ENCODE measurements at regions not wholly inside any gene's neighbourhood (a gene's known extent, or its start where the extent isn't known, plus 50 kb on each side); places are given as distances from the start of the nearest gene placed in this dataset.

DNA sequence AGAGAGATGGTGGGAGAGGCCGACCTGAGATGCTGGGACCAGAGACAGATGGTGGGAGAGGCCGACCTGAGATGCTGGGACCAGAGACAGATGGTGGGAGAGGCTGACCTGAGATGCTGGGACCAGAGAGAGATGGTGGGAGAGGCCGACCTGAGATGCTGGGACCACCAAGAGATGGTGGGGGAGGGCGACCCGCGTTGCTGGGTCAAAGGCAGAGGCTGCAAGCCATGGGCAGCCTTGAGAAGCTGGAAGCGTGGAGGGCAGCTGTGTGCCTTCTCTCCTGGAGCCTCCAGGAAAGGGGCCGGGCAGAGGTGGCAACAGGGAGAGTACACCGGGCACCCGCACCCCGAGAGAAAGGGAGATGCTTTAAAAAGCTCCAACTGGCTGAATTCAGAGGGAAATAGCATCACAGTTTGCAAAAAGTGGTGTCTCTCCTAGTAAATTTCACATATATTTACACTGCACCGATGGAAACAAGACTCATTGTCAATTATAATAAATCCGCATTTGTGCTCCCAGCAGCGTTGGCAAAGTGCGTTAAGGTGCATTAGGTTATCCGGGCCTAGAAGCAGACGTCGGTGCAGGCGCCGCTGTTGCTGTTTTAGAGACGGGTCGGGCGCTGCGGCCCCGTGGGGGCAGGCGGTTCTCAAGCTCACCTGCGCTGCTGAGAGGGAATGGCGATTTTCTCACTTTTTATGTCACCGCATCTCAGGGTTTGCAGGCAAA is 132.4 kb downstream of the DLL1 start:
- TF ChIP-seq, protein P1, sequence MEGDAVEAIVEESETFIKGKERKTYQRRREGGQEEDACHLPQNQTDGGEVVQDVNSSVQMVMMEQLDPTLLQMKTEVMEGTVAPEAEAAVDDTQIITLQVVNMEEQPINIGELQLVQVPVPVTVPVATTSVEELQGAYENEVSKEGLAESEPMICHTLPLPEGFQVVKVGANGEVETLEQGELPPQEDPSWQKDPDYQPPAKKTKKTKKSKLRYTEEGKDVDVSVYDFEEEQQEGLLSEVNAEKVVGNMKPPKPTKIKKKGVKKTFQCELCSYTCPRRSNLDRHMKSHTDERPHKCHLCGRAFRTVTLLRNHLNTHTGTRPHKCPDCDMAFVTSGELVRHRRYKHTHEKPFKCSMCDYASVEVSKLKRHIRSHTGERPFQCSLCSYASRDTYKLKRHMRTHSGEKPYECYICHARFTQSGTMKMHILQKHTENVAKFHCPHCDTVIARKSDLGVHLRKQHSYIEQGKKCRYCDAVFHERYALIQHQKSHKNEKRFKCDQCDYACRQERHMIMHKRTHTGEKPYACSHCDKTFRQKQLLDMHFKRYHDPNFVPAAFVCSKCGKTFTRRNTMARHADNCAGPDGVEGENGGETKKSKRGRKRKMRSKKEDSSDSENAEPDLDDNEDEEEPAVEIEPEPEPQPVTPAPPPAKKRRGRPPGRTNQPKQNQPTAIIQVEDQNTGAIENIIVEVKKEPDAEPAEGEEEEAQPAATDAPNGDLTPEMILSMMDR (IDR thresholded peaks at IDR 0.05): no peak
- no peak for TF ChIP-seq POLR2A (IDR thresholded peaks at IDR 0.05)

Measured in upper lobe of left lung (tissue), 4 donors.